GM19455 (cell line): ENCODE measurements at regions not wholly inside any gene's neighbourhood (a gene's known extent, or its start where the extent isn't known, plus 50 kb on each side); places are given as distances from the start of the nearest gene placed in this dataset.

Experiments
- ATAC-seq: cut with Tn5 transposase; IDR thresholded peaks from one replicate; pipeline ENCODE4 v1.9.1; 2021; ENCODE audit not compliant: unreplicated experiment

DNA sequence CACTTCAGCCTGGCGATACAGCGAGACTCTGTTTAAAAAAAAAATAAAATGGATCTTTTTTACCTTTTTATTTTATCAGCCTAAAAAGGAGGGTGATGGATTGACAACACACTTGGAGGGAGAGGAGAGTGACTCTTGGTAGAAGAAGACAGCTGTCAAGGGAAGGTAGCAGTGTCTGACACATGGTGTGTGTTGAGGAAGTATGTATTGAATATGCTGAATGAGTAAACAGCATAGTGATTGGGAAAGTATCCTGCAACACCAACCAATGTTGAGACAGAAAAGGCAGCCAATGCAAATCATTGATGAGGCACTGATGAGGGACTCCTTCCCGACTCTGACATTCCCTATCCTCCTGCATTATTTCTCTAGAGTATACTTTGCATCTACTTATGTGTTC is 306.4 kb downstream of the LPIN1 start:
- ATAC-seq: no peak

DNA sequence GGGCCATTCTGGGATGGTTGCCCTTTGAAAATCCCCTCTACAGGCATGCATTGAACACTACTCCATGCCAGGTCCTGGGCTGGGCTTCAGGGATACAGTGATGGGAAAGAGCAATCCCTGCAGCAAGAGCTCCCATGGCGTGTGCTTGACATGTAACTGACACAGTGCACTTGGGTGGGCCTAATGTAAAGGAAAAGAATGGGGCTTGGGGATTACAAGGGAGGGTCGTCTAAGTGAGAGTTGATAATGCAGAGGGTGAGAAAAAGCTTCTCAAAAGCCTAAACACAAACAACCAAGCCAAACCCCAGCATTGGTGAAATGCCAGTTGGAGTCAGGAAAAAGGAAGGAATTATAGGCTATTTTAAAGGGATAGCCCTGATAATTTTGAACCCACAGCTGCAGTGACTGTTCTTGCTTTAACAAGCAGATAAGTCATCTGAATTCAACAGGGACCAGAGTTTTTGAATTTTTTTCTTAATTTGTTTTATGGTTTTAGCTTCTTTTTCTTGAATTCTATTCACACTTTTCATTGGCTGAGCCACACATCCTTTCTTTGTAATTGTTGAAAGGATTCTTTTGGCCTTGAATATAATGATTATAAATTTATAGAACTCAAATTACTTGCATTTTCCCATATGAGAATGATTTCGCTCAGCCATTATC is 308.7 kb downstream of the LPIN1 start:
- no peak for ATAC-seq

DNA sequence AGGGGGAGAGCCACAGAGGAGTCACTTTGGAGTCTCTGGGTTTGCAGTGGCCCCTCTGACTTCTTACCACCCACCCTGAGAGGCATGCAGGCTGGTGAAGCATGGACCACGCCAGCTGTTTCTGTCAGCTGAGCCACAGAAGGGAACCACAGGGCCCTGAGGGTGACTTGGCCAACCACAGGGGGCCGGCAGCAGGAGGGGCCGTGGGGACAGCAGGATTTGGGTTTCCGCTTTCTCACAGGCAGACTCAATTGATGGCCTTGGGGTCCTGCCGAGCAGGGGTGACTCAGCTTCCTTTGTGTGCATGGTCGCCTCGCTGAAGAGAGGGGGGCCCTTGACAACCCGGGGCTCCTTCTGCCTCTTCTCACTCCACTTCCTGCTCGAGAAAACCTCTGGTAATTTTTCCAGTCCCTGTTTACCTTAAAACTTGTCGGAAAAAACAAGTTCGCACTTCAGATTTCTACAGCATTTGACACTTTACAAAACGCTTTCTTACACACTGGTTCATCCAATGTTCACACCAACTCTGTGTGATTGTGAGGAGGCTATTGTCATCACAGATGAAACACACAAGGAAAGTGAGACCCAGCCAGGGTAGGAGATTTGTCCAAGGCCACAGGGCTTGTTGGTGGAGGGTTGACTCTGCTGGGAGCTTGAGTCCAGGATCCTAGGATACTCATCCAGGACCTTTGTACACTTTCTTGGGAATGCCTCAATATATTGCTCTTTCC is 311.2 kb downstream of the LPIN1 start:
- ATAC-seq: peak; percentile 82

DNA sequence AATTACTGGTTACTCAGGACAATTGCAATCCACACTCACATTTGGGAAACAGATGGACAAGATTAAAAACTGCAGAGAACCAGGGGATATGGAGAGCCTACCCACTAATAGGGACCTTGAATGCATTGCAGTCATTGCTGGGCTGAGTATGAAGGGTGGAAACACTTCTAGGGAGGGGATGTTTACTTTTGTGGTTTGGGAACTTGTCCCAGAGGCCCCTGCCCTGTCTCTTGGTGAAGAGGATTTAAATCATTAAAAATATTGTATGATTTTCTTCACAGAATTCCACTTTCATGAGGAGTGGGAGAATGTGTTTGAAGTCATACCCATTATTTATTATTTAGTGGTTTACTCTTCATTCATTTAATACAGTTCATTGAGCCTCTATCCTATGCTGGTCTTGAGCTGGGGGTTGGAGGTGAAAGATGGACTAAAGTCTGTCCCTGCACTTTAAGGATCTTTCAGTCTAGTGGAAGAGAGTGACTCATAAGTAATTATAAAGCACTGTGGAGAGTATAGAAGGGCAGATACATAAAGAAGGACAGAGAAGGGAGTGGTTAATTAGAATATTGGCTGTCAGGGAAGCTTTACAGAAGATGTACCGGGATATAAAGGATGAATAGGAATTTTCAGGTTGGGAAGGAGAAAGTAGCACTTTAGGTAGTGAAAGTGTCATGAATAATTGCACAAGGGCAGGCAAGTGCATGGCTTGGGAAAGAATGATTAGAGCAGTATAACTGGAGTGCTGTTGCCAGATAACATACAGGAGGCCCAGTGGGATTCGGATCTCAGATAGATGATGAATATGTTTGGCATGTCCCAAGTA is 313.4 kb downstream of the LPIN1 start:
- ATAC-seq: no peak

DNA sequence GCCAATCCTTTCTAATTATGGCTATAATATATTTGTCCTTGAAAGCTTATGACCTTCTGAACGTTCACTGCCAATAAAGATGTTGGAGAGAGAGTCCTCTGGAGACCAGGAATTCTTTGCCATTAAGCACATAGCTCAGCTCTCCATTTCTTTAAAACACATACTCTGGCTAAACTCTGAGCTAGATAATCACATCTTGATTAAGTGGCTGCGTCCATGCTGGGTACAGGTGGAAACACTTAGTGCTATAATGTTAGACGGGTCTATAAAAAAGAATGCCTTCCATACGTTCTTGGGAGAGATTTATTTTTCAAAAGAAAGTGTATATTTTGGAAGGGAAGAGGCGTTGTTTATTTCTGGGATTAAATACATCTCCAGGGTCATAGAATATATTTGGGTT is 314.5 kb downstream of the LPIN1 start:
- ATAC-seq: no peak

DNA sequence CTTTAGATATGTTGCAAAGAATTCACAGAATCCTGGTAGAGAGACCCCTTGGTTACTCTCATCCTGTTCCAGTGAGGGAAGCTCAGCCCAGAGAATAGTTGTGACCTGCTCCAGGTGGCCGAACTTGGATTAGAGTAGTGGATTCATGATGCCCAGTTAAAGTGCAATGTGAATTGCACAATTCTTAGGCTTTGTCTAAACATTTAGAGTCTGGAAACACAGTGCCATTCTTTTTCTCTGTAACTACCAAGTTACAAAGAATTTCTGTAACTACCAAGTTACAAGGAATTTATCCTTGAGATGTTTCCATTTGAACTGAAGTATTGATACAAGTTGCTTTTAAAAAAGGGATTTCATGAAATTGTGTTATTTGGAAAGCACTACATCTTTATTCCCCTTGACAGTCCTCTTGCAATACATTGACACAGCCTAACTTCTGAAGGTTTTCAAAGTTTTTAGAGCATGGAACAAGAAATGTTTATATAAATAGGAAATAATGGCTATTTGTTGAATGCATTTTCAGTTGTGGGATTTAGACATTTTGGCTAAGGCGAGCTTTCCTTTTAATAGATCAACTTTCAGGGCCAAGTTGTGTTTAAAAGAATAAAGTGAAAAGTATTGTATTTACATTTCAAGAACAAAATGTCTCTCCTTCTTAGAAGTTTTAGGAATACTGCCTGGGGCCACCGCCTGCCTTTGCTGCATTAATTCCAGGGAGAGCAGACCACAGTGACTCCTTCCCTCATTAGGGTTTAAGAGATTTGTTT is 315.0 kb downstream of the LPIN1 start:
- ATAC-seq: no peak

DNA sequence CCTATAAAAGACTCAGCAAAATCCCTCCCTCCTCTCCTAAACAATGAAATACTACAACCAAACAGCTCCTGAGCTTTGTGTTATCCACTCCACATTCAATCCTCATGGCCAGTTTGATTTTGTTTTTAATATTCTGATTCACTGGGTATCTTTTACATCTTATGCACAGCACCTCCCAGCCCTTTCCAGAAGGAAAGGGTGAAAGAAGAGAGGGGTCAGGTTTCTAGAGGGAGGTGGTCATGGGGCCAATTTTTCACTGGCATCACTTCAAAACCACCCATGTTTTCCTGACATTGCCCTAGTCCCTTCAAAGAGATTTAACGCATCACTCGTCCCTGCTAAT is 315.6 kb downstream of the LPIN1 start:
- no peak for ATAC-seq

DNA sequence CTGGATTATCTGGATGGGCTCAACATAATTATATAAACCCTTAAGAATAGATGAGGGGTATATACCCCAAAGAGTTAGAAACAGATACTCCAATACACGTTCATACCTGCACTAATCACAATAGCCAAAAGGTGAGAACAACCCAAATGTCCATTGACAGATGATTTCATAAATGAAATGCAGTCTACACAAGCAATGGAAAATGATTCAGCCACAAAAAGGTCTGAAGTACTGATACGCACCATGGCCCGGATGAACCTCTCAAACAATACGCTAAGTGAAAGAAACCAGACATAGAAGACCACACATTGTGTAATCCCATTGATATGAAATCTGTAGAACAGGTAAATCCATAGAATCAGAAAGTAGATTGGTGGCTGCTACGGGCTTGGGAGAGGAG is 316.8 kb downstream of the LPIN1 start:
- no peak for ATAC-seq

DNA sequence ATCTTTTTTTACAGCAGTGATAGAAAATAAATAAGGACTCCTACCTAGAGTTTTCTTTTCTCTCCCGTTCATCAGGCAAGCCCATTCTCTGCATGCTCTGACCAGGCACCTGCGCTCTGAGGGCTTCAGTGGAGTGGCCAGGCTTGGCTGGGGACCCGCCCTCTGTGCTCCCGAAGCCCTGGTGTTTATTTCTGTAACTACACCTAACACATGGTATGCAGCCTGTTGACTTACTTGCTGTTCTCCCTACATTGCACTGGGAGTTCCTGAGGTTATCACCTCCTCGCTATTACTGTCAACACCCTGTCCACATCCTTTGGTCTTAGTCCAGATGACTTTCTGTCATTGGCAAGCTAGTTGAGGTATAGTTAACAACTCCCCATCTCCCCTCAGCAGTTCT is 317.7 kb downstream of the LPIN1 start:
- no peak for ATAC-seq

DNA sequence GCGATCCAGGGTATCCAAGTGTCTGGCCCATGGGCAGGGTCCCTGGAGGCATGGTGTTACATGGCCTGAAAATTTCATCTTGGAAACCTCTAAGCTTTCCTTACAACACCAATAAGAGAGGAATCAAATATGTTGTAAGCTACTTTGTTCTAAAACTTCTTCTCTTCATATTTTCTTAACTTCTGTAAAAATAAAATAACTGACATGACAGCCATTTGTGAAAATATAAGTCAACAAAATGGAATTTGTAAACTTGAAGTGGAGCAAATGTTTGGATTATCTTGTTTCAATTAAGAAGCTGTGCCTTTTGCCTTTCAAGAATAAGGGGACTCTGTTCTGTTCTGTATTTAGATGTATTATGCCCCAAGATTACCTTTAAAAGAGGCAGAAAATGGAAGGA is 319.7 kb downstream of the LPIN1 start:
- no peak for ATAC-seq

DNA sequence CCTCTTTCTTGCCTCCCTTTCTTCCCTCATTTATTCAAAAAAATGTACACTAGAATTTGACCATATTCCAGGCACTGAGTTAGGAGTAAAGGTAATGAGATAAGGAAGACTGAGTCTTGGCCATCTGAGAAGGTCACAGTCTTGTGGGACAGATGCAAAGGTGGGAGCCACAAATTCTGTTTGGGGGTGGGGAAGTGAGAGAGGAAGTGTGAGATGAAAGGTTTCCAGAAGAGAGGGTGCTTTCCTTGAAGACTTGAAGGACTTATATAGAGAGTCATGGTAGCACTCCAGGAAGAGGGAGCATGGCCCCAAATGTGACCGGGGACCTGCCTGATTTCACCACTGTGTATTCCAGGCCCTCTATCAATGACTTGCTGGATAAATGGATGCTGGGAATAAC is 320.6 kb downstream of the LPIN1 start:
- no peak for ATAC-seq

DNA sequence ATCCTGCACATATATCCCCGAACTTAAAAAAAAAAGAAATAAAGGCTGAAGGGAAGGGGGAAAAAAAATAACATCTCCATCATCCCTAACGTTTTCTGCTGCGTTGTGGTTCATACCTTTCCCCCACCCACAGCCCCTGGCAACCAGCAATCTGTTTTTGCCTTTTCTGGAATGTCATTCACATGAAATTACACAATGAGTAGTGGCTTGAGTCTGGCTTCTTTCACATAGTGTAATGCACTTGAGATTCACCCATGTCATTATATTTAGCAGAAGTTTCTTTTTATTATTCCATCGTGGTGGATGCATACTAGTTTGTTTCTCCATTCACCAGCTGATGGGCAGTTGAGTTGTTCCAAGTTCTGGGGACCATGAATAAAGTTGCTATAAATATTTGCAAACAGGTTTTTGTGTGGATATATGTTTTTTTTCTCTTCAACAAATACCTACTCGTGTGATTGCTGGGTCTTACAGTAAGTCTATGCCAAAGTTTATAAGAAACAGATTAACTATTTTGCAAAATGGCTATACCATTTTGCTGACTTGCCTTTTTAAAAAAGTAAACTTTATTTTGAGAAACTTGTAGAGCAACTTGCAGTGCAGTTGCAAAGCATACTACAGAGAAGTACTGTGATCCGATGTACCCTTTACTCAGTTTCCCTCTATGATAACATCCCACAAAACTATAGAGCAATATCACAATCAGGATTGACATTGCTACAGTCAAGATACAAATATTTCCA is 322.5 kb downstream of the LPIN1 start:
- no peak for ATAC-seq

DNA sequence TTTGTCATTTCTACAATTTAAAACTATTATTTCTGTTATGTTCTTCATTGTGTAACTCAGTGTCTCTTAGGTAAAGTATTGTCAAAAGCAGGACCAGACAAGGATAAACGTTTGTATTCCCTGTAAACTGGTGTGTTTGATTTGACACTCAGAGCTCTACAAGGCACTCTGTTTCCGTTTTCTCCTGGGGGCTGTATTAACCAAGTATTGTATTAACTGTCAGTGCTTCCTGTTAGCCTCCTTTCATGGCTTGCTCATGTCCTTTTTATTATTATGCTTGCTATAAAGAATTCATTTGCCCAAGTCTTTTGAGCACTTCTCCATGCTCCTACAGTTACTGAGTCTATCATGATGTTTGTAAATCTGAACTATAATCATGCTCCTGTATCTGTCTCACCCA is 323.7 kb downstream of the LPIN1 start:
- no peak for ATAC-seq

DNA sequence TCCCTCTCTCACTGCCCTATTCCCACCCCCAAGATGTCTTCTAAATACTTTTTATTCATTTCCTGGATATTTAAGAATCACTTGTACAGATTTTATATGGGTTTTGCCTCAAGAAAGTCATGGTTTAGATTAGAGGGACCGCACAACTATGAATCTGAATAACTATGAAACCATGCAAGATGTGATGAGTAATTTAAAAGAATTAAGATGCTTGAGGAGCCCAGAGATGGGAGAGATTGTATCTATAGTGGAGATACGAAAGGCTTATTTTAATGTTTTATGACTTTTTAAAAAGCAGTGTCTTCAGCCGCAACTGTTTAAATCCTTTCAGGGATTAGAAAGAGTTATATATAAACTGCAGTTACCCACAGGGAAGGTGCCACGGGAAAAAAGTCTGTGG is 324.1 kb downstream of the LPIN1 start:
- no peak for ATAC-seq

DNA sequence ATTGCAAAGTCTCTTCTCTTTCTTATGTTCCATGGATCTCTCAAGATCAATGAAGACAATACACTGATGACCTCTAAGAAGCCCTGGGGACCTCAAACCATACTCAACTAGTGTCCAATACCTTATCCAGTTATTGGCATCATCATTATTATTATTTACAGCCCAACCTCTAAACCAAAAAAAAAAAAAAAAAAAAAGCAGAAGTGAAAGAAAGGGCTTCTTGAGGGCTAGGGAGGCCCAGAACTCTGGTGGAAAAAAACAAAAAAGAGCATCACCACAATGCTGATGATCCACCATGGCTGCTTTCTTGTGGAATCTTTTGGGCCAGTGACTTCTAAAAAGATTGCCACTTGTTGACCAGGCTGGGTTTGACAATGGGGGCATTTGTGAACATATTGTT is 324.9 kb downstream of the LPIN1 start:
- ATAC-seq: peak; percentile 61

DNA sequence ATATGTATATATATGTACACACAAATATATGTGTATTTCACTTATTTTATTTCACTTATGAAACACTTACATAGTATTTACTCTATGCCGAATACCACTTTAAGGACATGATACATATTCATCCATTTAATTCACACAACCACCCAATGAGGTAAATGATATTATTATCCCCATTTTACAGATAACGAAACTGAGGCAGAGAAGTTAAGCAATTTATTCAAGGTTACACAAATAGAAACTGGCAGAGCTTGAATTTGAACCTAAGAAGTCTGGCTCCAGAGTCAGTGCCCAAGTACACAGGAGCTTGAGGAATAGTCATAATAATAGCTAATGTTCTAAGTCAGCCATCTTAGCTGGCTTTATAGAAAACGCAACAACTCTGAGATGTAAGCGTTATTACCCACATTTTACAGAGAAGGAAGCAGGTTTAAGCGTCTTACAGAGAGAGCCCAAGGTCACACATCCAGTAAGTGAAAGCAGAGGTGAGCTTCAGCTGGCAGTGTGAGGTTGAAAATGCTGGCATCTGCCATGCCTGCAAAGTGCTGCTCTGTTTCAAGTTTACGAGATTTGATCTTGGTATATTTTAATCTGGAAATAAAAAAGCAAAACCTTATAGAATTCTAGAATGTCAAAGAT is 326.9 kb downstream of the LPIN1 start:
- no peak for ATAC-seq

DNA sequence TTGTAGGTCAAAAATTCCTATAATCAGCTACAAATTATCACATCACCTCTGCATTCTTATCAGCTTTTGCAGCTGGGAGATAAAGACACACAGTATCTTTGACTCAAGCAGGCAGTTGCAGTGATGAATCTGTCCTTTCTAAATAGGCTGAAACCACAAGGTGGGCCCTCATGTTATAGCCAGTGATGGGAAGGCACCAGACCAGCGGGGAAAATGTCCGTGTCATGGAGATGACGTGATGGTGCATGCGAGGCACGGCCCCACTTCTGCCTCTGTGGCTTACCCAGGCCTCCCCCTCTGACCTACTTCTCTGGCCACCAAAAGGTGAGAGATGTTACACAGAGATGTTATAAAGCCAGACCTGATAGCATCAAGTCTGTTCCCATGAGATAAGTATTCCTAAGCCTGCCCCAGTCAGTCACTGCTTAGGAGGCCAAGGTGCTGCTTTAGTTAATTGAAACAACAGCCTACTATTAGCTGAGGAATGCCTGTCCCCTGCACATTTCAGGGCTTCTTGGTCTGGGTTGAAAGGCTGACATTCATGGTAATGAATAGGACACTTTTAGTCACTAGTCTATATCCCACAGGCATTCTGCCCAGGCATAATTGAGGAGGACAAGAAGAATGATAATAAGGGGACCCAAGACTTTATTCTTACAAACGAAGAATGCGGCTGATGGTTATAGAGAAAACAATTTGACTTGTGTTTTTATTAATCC is 327.9 kb downstream of the LPIN1 start:
- no peak for ATAC-seq

DNA sequence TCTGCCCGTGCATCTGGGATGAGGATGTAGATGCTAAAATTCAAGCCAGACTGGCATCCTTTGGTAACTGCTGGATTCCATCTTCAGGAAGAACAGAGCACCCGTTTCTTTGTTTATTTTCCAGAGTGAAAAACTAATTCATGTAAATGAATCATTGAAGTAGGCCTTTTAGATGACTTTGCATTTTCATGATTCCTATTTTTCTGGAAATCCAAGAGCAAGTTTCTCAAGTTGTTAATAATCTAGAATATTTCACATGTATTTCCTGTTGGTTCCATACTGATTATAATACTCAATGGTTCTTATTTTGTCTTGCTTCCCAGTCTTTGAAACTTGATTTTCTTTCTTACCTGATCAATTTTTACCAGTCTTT is 328.4 kb downstream of the LPIN1 start:
- no peak for ATAC-seq

DNA sequence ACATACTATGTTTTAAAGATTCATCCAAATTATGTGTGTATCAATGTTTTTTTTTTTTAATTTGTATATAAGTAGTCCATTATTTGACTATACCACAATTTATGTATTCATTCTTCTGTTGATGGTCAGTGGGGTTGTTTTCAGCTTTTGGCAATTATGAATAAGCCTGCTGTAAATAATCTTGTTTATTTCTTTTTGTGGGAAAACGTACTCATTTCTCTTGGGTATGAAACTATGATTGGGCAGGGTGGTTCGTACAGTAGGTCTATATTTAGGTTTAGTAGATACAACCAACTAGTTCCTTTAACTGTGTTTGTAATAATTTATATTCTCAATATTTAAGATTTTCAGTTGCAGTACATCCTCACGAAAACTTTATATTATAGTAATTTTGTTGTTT is 329.2 kb downstream of the LPIN1 start:
- ATAC-seq: no peak

DNA sequence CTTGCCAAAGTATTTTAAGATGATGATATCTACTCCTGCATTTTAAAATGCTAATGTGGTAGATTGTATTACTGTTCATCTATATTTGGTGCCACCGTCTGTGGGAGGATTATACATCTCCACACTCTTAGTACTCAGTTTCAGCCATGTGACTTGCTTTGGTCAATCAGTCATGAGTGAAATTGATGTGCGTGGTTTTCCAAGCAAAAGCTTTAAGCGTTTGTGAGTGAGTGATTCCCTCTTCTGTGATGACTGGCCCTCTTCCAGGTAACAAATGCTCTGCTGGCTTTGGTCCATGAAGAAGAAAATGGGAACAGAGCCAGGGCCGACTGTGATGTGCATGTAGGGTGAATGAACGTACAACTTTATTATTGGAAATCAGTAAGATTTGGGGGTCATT is 330.4 kb downstream of the LPIN1 start:
- ATAC-seq: no peak
